ENCODE measurements at regions not wholly inside any gene's neighbourhood (a gene's known extent, or its start where the extent isn't known, plus 50 kb on each side); places are given as distances from the start of the nearest gene placed in this dataset.
A peak's percentile ranks its signal among the peaks of the same experiment; 100 is the strongest.

DNA sequence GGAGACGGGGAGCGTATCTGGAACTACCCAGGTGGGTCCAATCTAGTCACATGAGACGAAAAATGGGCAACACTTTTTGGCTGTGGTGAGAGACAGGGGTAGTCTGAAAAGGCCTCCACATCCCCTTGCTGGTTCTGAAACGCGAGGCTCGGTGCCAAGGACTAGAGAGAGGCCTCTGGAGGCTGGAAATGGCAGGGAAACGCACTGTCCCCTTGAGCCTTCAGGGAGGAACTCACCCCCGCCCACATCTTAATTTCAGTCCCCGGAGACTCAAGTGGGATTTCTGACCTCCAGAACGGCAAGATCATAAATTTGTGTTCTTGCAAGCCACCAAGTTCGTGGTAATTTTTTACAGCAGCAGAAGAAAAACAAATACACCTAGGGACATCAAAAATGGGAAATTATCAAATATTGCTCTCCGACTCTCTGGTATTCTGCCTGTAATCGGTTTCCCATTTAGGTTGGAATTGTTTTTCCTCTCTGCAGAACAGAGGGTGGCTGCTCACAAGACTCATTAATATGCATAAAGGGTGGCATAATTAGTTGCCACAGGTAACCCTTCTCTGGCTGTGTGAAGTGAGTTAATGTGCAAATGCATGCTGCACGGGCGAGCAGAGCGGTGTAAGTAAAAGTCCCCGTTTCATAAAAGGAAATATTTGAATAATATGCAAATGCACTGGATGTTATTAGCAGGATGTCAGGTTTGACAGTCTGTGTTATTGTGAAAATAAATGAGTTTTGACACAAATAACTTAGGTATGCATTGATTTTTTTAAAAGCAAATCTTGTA is 185.7 kb downstream of the ARRDC4 start:
- DNase-seq, result no peak

DNA sequence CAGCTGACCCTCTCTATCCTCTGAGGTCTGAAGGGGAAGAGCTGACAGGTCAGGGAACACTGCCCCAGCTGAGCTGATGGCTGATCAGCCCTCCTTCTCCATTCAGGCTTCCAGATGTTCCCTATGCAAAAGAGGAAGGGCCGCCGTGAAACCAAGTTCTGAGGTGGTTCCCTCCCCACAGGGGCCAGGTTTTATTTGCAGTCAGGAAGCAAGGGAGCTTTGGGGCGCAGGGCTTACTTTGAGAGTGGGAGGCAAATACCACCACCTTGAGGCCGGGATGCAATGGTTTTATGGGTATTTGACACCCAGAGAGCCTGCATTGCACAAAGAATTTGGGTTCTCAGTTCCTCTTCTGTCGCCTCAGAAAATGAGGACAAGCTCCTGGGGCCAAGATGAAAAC is 186.9 kb downstream of the ARRDC4 start:
- DNase-seq, result no peak

DNA sequence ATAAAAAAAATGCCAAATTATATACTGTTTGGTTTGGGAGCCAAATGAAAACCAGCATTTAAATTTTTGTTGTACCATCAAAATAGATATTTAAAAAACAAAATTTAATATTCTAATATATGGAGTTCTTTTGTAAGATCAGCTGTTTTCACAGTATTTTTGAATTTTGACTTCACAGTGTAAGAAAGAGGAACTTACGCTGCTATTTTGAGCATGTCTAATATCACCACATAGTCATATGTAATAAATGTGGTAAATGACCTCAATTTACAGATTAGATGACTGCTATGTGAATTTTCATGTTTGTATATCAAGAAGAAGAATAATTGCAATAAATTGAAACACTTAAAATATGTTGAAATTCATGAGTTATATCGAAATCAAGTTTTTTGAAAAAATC is 189.6 kb downstream of the ARRDC4 start:
- DNase-seq, result no peak

DNA sequence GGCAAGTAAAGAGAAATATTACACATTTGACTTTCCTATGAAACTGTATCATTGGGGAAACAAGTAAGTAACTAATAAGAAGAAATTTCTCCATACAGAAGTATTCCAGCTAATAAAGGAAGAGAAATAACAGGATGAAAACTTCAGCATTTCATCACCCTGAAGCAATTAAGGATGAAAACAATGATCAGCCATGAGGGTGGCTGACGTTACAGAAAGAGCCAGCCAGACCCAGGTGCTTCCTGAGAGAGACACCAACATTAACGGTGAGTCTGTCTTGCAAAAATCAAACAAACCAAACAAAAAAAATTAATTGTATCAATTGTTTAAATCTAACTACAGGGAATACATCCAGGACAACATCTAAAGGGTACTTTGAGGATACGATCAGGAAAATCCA is 190.0 kb downstream of the ARRDC4 start:
- no peak for DNase-seq

DNA sequence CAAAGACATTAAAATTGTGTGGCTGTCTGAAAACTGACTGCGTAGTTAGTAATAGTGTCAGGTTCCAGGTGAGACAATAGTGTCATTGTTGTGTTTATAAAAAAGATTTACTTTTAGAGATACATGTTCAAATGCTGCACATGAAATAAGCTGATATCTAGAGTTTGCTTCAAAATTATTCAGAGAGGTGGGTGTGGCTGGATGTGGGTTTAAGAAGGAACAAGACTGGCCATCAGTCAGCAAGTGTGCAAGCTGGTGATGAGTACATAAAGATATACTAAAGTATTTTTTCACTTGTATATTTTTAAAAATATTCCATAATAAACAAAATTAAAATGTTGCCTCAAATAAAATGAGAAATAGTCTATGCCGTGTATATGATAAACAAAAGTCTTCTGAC is 190.6 kb downstream of the ARRDC4 start:
- DNase-seq, result no peak

DNA sequence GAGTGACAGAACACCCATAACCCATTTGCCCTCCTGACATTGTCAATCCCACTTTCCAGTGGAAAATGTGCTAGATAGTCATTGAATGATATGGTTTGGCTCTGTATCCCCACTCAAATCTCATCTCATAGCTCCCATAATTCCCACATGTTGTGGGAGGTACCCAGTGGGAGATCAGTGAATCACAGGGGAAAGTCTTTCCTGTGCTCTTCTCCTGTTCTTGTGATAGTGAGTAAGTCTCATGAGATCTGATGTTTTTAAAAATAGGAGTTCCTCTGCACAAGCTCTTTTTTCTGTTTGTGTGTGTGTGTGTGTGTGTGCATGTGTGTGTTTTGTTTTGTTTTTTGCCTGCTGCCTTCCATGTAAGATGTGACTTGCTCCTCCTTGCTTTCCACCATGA is 191.7 kb downstream of the ARRDC4 start:
- no peak for DNase-seq

DNA sequence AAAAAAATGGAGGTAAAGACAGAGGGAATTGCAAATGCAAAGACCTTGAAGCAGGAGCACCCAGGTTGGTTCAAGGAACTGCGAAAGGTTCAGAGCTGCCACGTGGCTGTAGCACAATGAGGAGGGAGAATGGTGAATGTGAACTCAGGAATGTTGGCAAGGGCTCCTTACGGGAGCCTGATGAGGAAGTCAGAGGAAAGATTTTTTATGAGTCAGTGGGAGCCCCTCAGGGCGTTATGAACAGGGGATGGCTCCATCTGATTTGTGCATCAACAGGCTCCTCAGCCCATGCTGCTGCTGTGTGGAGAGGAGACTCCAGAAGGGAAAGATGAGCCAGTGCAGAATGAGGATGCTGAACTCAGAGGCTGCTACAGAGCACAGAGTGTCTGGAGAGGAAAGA is 194.4 kb downstream of the ARRDC4 start:
- peak; percentile 100 for DNase-seq

DNA sequence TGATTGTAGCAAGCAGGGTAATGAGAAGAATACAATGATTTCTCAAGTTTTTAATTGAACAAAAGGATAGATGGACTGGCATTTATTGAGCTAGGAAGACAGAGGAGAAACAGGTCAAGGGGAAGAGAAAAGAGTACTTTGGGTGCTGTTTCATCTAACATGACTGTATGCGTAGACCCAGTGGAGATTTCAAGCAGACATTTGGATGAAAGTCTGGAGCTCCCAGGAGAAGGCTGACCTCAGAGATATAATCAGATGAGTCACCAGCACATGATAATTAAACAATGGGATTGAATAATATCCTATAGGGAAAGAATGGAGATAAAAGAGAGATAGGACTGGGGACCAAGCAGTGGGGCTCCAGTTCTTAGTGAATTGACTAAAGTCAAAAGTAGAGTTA is 194.9 kb downstream of the ARRDC4 start:
- peak; percentile 39 for DNase-seq

DNA sequence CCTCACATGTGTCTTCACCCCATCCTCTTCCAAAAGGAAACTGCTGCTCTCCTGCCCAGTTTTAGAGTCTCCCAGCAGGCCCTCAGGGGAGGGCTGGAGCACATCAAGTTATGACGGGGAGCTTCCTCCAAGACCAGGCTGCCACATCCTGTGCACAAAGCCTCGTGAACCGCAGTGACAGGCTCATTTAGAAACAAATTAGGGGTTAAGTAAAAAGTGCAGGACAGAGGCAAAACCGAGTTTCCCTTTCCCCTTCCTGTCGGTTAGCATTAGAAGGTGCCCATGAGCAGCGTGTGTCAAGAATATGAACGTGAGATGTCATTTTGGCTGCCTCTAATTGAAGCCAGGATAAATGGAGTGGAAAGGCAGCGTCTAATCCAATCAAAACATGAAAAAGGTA is 199.7 kb downstream of the ARRDC4 start:
- no peak for DNase-seq

DNA sequence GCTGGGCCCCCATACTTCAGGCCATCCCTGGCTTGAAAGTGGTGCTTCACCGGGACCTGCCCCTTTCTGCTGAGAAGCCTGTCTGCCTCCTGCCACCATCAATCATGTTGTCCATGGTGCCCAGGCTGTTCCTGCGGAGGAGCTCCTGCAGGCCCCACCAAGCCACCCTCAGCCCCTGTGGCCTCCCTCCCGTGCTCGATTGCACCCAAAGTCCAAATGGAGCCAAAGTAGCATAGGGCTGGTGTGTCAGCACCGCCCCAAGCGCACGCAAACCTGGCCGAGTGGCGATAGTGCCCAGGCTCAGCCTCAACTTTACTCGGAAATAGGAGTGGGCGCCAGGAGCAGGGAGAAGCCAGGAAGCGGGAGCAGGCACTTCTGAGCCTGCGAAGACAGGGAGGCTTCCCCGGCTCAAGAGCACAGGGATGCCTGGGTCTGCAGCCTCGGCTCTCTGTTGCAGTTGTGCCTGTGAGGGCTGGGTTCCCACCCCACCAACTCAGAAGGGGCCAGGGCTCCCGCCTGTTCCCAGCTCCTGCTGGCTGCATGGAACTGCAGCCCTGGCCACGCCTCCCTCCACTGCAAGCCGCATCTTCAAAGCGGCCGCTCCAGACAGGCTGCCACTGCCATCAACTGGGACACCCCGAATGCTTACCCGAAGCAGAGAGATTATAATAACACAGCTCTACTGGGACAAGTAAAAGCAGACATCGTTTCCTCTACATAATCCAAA is 203.0 kb downstream of the ARRDC4 start:
- DNase-seq, result no peak

DNA sequence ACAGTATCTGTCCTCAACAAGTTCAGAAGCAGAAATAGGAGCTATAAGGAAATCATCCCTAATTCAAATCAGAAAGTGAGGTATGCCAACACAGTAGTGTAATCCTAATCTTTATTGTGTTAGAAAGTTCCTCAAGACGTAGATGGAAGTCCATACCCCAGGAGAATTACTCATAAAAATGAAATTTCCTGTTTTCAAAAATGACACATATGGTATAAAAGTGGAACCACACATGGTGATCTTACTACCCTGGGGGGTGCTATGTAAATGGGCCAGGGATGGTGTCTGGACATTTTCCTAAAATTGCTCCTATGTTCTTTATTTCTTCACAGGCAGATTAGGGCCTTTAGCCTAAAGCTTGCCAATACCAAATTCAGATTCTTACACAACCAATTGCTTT is 204.1 kb downstream of the ARRDC4 start:
- DNase-seq, result no peak

DNA sequence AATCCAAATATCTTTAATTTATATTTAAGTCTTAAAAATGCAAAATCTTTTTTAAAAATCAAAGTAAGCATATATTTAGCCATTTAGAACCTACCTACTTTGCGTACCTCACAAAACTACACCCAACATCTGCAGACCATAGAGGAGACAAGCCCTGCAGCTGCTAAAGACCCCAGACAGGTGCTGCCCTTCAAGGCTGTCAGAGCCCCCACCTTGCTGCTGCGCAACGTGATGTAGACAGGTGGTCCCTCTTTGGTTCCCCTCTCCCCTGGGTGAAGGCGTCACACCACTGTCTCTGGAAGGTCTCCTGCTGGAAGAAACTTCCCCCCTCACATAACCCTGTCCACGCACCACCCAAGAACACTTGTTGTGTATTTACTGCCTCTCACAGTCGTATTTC is 204.5 kb downstream of the ARRDC4 start:
- DNase-seq, result no peak

DNA sequence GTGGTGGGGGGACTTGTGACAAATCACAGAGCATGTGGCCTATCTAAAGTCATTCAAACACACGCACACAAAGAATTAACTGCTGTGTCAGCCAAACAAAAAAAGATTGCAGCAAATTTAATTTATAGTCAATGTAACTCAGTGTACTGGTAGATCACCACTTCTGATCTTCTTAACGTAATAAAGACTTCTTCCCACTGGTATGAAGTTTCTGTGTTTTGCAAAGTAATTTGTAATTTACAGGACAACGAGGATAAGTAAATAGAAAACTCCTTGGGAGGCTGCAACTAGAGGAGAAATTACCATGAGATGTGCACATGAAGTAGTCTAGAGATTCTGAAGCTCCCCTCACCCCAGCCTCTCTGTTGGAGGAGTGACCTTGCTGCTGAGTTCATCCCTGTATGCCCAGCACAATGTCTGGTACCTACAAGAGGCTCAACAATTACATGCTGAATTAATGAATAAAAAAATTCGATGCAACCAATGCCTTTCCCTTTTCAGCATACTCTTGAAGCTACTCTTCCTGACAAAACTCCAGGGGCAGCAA is 207.3 kb downstream of the ARRDC4 start:
- no peak for DNase-seq

DNA sequence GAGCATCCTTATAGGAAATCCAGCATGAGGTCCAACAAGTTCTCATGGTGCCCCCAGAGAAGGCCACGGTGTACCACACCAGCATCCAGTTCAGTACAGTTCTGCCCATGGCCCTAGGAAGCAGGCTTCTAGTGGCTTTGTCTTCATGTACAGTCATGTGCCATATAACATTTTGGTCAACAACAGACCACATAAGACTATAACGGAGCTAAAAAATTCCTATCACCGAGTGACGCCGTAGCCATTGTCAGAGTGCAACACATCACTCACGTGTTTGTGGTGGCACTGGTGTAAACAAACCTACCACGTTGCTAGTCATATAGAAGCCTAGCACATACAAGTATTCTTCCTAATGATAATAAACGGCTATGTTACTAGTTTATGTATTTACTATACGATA is 209.0 kb downstream of the ARRDC4 start:
- no peak for DNase-seq

DNA sequence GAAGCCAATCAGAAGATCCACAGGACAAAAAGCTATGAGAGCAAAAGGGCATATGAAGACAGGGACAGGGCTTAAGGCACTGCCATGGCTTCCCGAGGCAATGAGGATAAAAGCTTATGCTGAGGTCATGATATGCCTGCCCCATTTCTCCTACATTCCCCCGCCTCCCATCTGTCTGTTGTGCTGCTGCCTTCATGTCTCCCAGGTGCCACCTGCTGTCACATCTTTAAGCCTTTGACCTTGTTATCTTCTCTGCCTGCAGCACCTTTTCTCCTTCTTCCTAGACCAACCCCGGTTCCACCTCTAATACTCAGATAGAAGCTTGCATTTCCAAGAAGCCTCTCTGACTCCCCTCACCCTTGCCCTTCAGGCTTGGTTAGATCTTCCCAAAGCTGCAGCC is 213.8 kb downstream of the ARRDC4 start:
- no peak for DNase-seq

DNA sequence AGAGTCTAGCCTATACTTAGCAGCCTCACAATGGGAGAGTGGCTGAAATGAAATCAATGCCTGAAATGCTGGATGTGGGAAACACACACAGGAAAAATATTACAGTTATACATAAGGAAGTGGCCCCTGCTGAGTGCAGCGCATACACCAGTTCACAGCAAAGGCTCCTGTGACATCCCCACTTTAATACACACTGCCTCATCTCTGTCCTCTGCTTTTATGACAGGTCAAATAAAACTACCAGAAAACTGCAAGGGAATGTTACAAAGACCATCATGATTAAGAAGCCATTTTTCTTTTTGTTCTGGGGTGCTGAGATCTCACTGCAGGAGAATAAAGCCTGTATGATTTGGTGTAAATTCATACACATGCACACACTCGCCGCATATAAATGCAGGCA is 214.3 kb downstream of the ARRDC4 start:
- no peak for DNase-seq

DNA sequence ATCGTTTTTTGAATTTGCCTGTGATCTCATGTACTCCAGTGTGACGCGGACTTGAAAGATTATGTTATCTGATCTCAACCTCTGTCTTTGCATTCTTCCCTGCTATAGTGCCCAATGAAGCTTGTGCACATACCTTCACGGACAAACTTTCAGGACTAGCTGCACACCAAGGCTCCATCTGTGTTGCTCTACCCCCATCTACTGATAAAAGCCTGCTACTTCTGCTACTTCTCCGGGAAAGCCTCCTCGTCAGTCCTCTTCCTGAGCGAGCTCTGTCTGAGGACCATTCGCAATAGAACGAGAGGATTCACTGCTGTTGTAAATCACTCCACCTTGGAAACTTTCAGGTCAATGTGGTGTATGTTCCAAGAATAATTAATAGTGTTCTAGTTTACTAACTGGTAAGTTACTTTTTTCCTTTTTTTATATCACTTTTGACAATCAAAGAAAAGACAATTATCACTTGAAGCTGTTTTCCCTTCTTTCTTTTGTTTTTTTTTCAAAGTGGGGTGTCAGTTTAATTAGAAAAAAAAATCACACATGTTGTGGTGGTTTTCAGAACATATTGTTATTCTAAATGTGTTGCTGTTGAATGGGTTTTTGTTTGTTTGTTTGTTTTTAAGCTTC is 217.6 kb downstream of the ARRDC4 start:
- DNase-seq, result peak; percentile 81

DNA sequence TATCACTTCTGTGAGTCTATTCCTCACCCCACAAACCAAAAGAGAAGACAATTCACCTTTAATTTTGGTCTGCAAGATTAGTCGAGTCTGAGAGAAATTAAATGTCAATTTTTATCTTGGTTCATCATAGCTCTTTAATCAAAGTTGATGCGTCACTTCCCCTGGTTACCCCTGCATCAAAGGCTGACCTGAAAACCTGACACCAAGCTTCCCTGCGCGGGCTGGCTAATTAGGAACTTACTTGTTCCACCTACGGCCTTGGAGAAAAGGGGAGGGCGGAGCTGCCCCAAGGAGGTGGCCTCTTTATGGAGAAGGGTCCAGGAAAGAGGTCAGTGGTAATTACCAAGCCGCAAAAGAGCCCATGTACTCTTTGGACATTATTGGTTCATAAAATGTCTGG is 218.4 kb downstream of the ARRDC4 start:
- no peak for DNase-seq

DNA sequence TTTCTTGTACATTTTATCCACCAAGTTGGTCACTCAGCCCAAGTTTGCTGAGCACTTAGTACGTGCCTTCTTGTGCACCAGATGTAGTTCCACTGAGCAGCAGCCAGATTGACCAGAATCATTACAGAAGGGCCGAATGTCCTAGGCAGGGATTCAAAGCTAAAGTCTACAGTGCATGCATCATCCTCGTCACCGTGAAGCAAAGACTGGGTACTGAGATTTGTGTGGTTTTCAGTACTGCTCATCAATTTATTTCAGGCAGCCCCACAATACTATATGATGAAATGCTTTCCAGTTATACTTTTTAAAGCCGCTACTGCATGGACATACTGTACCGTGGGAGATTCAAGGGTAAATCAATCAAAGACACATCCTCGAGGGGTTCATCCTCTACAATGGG is 227.0 kb downstream of the ARRDC4 start:
- no peak for DNase-seq

DNA sequence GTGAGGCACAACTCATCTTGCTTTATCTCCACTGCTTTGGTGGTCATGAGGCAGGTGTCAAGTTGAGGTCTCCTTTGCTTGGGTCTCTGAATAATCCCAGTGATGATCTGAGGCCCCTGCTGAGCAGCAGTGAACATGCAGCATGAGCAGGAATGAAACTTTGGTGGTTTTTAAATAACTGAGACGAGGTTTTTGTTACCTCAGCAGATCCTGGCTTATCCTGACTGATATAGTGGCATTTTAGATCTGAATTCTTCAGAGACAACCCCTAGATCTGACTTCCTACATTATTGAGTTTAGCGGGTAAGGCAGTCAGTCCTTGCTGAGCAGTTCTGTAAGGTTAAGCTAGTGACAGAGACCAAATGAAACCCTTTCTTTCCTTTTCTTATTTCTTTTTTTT is 230.4 kb downstream of the ARRDC4 start:
- DNase-seq, result no peak

DNA sequence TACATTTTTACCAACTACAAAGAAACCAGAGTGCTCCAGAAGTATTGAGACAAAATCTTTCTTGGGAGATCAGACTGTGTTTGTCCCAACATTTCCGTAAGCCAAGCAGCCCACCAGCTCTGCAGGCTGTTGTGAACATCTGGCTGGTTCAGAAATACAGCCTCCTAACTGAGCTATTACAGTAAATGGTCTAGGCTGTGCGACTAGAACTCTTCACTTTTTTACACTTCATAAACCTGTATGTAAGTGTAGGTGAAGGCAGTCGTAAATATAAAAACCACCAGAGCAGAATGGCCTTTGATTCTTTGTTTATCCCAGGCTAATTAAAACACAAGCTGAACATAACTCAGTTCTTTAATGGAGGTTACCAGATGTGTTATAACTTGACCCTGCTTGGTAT is 235.3 kb downstream of the ARRDC4 start:
- no peak for DNase-seq

DNA sequence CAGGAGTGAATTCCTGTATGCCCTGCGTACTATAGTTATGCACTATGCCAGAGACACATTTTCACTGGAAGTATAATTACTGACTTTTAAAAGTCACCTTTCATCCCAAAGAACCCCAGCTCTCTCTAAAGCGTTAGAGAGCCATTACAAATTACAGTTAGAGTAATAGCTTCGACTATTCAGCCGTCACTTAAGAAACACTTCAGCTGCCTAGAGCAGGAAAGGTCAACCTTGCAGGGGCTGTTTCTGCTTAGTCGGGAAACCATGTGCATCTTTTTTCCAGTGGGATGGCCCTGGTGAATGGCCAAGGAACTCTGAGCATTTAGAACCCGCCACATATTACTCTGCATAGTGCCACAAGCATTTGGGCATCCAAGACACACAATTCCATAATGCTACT is 235.9 kb downstream of the ARRDC4 start:
- DNase-seq, result no peak

DNA sequence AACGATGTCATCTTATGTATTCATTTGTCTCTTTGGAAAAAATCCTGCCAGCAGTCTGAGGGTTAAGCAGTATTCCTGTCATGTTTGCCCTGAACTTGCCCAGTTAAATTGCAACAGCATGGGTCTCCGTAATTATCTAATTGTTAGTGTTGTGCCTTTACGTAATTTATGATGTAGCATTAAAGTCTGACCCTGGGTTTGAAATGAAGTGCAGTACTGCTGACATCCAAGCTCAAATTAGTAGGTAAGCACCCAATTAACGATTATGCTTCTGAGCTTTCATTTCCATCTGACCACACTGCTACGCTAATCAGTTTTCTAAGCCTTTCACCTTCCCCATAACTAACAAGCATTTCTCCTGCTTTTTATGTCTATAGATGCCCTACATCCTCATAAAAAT is 241.8 kb downstream of the ARRDC4 start:
- no peak for DNase-seq

Measured in NCI-H226 (cell line).